MCF 10A (cell line): ENCODE measurements at regions not wholly inside any gene's neighbourhood (a gene's known extent, or its start where the extent isn't known, plus 50 kb on each side); places are given as distances from the start of the nearest gene placed in this dataset.

Experiments used
- BruUV-seq: library from RNA; stranded (reverse); fragments of 400-500 nt; replicated peaks from 2 replicates; lab custom pipeline; 2021; lab: Mats Ljungman, UMichigan
- CTCF ChIA-PET: fragments of 300-600 bp; sonication (Branson Sonifier 250); formaldehyde crosslinking; extraction: SDS; loops from one replicate; lab custom pipeline; 2021; ENCODE audit warnings: antibody characterized with exemption, inconsistent platforms; lab: Yijun Ruan, JAX
- POLR2A ChIA-PET: fragments of 300-600, 350-650 bp; sonication (Branson Sonifier 250); formaldehyde crosslinking; extraction: SDS; loops from one replicate; lab custom pipeline; 2020; ENCODE audit warnings: antibody characterized with exemption, inconsistent platforms; lab: Yijun Ruan, JAX
- DNase-seq: peaks from one replicate; pipeline ENCODE4 v3.0.0-alpha.2; 2018; ENCODE audit not compliant: unreplicated experiment
- H3K27ac Mint-ChIP-seq: one replicate; pipeline ENCODE4 v1.8.0; 2022; ENCODE audit warnings: mild to moderate bottlenecking, low read depth, mixed read lengths; ENCODE audit not compliant: unreplicated experiment
- H3K27me3 Mint-ChIP-seq: one replicate; pipeline ENCODE4 v1.8.0; 2022; ENCODE audit warnings: mixed read lengths; ENCODE audit not compliant: insufficient read depth, unreplicated experiment
- H3K36me3 Mint-ChIP-seq: one replicate; pipeline ENCODE4 v1.8.0; 2022; ENCODE audit warnings: mild to moderate bottlenecking, moderate library complexity, mixed read lengths; ENCODE audit not compliant: insufficient read depth, unreplicated experiment
- H3K4me1 Mint-ChIP-seq: one replicate; pipeline ENCODE4 v1.8.0; 2022; ENCODE audit warnings: mixed read lengths; ENCODE audit not compliant: insufficient read depth, unreplicated experiment
- H3K4me3 Mint-ChIP-seq: one replicate; pipeline ENCODE4 v1.8.0; 2022; ENCODE audit warnings: mild to moderate bottlenecking, moderate library complexity, mixed read lengths; ENCODE audit not compliant: unreplicated experiment
- H3K9me3 Mint-ChIP-seq: one replicate; pipeline ENCODE4 v1.8.0; 2022; ENCODE audit warnings: mixed read lengths; ENCODE audit not compliant: unreplicated experiment
- CTCF ChIP-seq: fragments of 200-600 bp; IDR thresholded peaks from one replicate; pipeline ENCODE4 v1.8.0; 2022; ENCODE audit warnings: antibody characterized with exemption, mild to moderate bottlenecking; ENCODE audit not compliant: unreplicated experiment
- intact Hi-C: fragments of 100-400 bp; cut with micrococcal nuclease; formaldehyde crosslinking; loops from 2 replicates; pipeline ENCODE4 v1.14.1; 2022

DNA sequence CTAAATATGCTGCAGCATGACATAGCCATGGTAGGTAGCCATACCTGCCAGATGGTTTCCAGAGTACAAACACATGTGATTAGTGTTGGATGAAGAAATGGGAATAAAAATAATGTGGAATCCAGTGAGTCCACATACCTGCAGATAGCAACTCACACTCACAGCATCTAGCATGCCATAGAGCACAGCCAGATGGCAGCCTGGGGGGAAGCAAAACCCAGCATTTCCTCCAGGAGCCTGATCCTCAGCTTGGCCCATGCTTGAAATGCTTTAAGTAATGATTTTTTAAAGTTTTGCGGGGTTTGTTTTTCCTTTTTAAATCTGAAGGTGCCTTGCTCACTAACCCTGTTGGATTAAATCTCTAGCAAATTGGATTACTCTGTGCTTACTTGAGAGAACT lies 535.1 kb downstream of the STK39 start:
- peaks cover 24% of the 10 kb centered on the region for H3K27me3 Mint-ChIP-seq
- no peaks in the 10 kb centered on the region for H3K36me3 Mint-ChIP-seq
- no TSS peak for BruUV-seq
- POLR2A ChIA-PET, result interaction anchor here (0.7 kb wide), 1 partner anchor 92 kb away, joined by 3 read pairs; no protein-coding TSS in a partner anchor
- DNase-seq, result no peak
- no peaks in the 10 kb centered on the region for H3K9me3 Mint-ChIP-seq
- no peak overlapping the region for H3K4me3 Mint-ChIP-seq
- H3K27ac Mint-ChIP-seq, result no peak overlapping the region
- CTCF ChIA-PET, result no interaction called here
- intact Hi-C loops, result no loop called here
- H3K4me1 Mint-ChIP-seq, result no peaks in the 10 kb centered on the region
- no peak for TF ChIP-seq CTCF

GRCh38 chr2:167708998-167709397 lies 538.4 kb downstream of the STK39 start:
- CTCF ChIA-PET, result no interaction called here
- POLR2A ChIA-PET, result no interaction called here
- intact Hi-C loops, result no loop called here
- no TSS peak for BruUV-seq
- no peaks in the 10 kb centered on the region for H3K27me3 Mint-ChIP-seq
- no peak overlapping the region for H3K27ac Mint-ChIP-seq
- H3K9me3 Mint-ChIP-seq, result no peaks in the 10 kb centered on the region
- no peak for DNase-seq
- H3K4me3 Mint-ChIP-seq, result no peak overlapping the region
- TF ChIP-seq CTCF, result no peak
- H3K36me3 Mint-ChIP-seq, result no peaks in the 10 kb centered on the region
- H3K4me1 Mint-ChIP-seq, result no peaks in the 10 kb centered on the region

DNA sequence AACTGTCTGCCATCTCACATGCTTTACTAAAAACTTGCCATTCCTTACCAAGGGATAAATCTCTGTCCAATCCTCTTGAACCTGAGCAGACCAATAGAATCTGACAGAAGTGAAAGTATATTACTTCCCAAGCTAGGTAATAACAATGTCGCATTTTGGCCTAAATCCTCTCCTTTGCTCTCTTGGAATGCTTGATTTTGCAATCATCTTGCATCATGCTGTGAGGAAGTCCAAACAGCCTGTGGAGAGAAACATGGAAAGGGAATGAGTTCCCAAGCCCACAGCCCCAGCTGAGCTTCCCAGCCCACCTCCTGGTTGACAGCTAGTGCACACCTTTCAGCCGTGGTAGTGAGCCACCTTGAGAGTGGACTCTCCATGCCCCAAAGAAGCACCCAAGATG lies 540.6 kb downstream of the STK39 start:
- no TSS peak for BruUV-seq
- no peaks in the 10 kb centered on the region for H3K27me3 Mint-ChIP-seq
- DNase-seq, result peak; percentile 61
- POLR2A ChIA-PET, result no interaction called here
- H3K9me3 Mint-ChIP-seq, result no peaks in the 10 kb centered on the region
- H3K27ac Mint-ChIP-seq, result no peak overlapping the region
- H3K4me3 Mint-ChIP-seq, result no peak overlapping the region
- H3K36me3 Mint-ChIP-seq, result no peaks in the 10 kb centered on the region
- CTCF ChIA-PET, result interaction anchor here (1.8 kb wide), 1 partner anchor 10 kb away, joined by 9 read pairs; no protein-coding TSS in a partner anchor
- TF ChIP-seq CTCF, result no peak
- no peaks in the 10 kb centered on the region for H3K4me1 Mint-ChIP-seq
- intact Hi-C loops, result no loop called here

DNA sequence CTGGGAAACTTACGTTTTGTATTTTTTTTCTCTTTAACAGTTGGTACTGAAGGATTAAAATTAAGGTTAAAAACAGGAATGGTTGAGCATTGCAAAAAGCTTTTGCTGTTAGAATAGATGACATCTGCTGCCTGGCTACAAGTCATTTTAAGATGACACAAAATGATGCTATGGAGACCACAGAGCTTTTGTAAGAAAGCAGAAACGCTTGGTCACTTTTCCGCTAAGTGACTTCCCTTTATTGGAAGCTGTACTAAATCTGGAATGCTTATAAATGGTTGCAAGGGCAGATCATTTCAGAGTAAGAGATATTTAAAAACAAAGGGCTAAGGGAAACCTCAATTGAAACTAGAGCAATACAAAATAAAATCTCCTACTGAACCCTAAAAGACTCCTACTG lies 544.0 kb downstream of the STK39 start:
- CTCF ChIA-PET, result interaction anchor here (0.6 kb wide), 1 partner anchor 227 kb away, joined by 4 read pairs; no protein-coding TSS in a partner anchor
- POLR2A ChIA-PET, result no interaction called here
- Mint-ChIP-seq H3K4me3 (no peak overlapping the region), H3K36me3 (no peaks in the 10 kb centered on the region), H3K27ac (no peak overlapping the region), H3K4me1 (no peaks in the 10 kb centered on the region), H3K27me3 (no peaks in the 10 kb centered on the region), H3K9me3 (no peaks in the 10 kb centered on the region)
- no peak for TF ChIP-seq CTCF
- intact Hi-C loops, result no loop called here
- no TSS peak for BruUV-seq
- no peak for DNase-seq
